ENCODE measurements at regions not wholly inside any gene's neighbourhood (a gene's known extent, or its start where the extent isn't known, plus 50 kb on each side); places are given as distances from the start of the nearest gene placed in this dataset.
"Not testable (repeated sequence)": the region's sequence is repeated elsewhere in the genome, so short reads cannot be mapped to it uniquely, and the experiment has no call there.

DNA sequence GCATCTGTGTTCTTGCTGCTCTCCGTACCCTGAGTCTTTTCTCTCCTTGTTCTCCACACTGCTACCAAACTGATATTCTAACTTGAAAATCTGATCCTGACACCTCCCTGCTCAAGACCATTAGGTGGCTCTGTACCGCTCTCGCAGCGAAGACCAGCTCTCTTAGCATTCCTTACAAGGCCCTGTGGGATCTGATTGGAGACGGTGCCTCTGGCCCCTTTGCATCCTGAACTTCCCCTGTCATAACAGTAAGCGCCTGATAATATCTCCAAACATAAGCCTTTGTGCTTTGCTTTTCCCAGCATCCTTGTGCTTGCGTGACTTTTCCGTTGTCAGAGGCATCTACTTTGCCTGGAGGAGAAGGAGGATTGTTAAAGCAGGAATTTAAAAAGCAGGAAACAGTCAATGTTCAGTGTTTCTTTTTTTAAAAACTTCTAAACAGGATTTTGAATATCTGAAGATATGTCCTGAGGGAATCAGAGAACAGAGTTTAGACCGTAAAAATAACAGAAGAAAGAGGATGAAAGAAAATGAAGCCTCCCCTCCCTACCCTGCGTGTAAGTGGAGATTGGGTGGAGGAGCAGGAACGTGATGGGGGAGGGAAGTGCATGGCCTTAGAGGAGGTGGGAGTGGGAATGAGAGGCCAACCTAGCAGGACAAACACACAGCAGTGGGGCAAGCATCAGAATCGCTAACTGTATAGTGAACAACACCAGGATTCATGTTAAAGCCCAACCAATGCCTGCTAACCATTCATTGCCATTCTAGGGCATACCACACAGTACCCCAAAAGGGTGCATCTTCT is 89.2 kb upstream of the STMND1 start:
- no peak for DNase-seq (ENCODE audit: low read depth in 2 of 2)

DNA sequence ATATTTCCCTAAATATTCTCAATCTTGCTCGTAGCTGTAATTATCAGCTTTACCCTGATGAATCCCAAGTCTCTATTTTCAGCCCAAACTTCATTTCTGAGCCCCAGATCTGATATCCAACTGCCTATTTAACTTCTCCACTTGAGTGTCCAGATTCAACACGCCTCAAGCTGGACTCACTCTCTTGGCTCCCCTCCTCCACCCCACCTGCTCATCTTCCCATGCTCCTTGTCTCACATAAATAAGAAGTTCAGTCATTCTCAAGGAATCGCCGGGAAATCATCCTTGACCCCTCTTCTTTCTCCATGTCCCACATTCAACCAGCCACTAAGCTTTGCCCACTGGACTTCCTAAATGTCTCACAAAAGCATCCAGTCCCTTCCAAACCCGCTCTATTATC is 89.9 kb upstream of the STMND1 start:
- DNase-seq (ENCODE audit: low read depth in 2 of 2) = no peak

- no peak for DNase-seq (ENCODE audit: low read depth in 2 of 2)
Observed at GRCh38 chr6:17007749-17008148, 94.1 kb upstream of the STMND1 start.

DNA sequence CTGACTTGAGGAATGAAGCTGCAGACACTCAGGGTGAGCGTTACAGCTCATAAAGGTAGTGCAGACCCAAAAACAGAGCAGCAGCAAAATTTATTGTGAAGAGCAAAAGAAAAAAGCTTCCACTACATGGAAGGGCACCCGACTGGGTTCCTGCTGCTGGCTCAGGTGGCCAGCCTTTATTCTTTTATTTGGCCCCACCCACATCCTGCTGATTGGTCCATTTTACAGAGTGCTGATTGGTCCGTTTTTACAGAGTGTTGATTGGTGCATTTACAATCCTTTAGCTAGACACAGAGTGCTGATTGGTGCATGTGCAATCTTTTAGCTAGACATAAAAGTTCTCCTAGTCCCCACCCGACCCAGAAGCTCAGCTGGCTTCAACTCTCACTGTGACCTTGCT is 95.3 kb upstream of the STMND1 start:
- DNase-seq (ENCODE audit: low read depth in 2 of 2) = no peak

DNA sequence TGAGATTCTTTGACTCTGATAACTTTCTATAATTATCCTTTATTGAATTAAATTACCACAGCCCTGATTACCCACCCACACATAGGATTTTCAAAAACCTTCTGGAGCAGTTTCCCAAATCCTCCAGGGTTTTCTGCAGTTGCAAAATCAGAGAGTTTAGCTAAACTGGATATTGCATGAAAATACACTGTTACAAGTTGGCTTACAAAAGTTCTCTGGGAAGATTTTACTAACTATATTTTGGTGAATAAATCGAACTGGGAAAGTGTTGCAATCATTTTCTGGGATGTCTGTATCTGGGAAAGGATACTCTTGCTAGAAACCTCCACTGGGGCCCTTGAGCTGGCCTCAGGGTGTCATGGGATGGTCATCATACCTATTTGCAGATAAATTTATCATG is 97.6 kb upstream of the STMND1 start:
- no peak for DNase-seq (ENCODE audit: low read depth in 2 of 2)

- no peak for DNase-seq (ENCODE audit: low read depth in 2 of 2)
Observed at GRCh38 chr6:17002123-17002522, 99.7 kb upstream of the STMND1 start.

GRCh38 chr6:17001188-17001587 is 100.7 kb upstream of the STMND1 start:
- DNase-seq (ENCODE audit: low read depth in 2 of 2) = no peak

- no peak for DNase-seq (ENCODE audit: low read depth in 2 of 2)
Observed at GRCh38 chr6:16999491-17000436, 102.1 kb upstream of the STMND1 start.

GRCh38 chr6:16998461-16998860 is 103.4 kb upstream of the STMND1 start:
- DNase-seq (ENCODE audit: low read depth in 2 of 2) = no peak

- DNase-seq (ENCODE audit: low read depth in 2 of 2) = no peak
Observed at GRCh38 chr6:16995511-16996250, 106.2 kb upstream of the STMND1 start.

- no peak for DNase-seq (ENCODE audit: low read depth in 2 of 2)
Observed at GRCh38 chr6:16993396-16993795, 108.5 kb upstream of the STMND1 start.

- no peak for DNase-seq (ENCODE audit: low read depth in 2 of 2)
Observed at GRCh38 chr6:16991981-16992629, 109.7 kb upstream of the STMND1 start.

GRCh38 chr6:16989976-16990375 is 111.9 kb upstream of the STMND1 start:
- not testable (repeated sequence) for DNase-seq (ENCODE audit: low read depth in 2 of 2)

- DNase-seq (ENCODE audit: low read depth in 2 of 2) = no peak
Observed at GRCh38 chr6:16989382-16989781, 112.5 kb upstream of the STMND1 start.

DNA sequence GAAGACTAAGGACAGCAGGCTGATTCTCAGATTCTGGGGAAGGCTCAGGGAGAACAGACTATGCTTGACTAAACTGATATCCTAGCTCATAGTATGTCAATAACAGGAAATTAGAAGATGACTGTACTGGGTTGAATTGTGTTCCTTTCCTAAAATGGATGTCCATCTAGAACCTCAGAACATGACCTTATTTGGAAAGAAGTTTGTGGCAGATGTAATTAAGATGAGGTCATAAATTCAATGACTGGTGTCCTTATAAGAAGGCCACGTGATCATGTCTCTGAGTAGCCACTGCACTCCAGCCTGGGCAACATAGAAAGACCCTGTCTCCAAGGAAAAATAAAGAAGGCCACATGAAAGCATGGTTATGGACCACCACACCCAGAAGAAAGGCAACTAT is 113.9 kb upstream of the STMND1 start:
- no peak for DNase-seq (ENCODE audit: low read depth in 2 of 2)

DNA sequence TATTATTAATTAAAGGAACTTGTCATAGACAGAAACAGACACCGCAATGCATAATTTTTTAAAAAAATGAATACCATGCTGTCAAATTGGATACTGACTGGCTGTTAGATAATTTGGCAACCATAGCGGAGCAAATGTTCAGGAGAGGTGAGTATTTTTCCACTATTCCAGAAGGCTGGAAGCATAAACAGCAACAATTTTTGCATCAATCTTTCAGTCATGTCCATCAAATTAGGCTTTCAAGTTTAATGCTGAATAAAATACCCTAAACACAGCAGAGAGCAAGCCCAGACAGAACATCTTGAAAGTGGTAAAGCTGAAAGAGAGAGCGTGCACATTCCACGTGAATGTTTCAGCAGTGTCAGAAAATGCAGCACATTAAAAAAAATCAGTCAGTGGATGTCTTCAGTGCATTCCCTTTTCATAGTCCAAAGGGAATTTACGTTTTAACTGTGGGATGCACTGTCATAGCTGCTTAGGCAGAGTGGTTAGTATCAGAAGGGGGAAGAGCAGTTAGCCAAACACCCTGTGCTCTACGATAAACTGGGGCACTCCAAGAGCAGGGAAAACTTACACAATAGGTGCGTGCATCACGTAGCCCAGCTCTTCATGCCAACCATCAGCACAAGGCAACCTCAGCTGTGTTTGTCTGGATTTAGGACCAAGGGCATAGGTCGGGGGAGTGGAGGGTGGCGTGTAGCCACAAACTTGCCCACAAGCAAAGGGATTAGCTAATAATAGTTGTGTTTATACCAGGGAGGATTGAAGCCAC is 116.2 kb upstream of the STMND1 start:
- DNase-seq (ENCODE audit: low read depth in 2 of 2) = no peak

DNA sequence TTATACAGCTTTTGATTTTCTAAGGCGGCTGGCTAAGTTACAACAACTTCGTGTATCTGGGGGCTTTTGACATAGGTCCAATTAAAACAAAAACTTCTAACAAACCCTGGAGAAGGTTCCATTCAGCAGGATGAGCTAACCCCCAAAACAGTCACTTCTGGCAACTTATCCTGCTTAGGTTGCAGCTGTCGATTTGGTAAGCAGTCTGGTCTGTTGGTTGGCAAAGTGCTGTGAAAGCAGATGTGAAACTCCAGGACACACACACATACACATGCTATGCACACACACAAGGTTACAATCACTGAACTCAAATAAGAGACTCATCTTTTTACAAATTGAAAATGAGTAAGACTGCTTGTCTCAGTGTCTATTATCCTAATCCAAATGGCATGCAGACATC is 119.0 kb upstream of the STMND1 start:
- no peak for DNase-seq (ENCODE audit: low read depth in 2 of 2)

DNA sequence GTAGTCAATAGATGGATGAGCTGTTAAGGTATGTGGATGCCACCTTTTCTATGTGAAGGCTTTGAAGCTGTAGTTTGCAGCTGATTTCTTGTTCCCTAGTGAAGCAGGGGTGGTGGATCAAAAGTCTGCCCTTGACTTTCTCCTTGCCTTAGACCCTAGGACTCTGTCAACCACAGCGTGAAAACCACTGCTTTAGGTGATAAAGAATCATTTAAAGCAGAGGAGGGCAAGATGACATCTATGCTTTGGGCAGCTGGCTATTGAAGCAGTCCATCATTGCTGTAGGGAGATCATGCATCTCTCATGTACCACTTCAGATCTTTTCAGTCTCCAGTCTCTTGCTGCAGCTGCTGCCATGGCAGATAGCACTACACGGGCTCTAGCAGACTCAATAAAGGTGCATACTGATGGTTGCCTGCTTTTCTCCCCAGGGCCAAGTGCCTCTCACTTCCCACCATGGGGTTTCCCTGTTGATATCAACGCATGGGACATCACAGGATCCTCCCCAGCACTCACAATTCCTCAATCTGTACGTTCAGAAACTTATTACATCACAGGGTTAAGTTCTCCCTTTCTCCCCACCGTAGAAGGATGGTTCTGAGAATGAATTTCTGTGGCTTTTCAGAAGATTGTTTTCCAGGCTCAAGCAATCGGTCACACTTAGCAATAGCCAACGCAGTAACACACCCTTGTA is 122.0 kb upstream of the STMND1 start:
- DNase-seq (ENCODE audit: low read depth in 2 of 2) = no peak

- no peak for DNase-seq (ENCODE audit: low read depth in 2 of 2)
Observed at GRCh38 chr6:16978686-16979085, 123.2 kb upstream of the STMND1 start.
